Amniotic epithelial cell (primary cell): ENCODE measurements at regions not wholly inside any gene's neighbourhood (a gene's known extent, or its start where the extent isn't known, plus 50 kb on each side); places are given as distances from the start of the nearest gene placed in this dataset.

Experiments used
- DNase-seq: peaks from one replicate; pipeline ENCODE4 v3.0.0-alpha.2; 2010; ENCODE audit warnings: low read depth

GRCh38 chr7:53983480-53983879, 558.7 kb upstream of the VSTM2A start:
- DNase-seq: no peak

- DNase-seq: no peak
Measured at GRCh38 chr7:53984776-53985175, 557.4 kb upstream of the VSTM2A start.

GRCh38 chr7:53988376-53988775, 553.8 kb upstream of the VSTM2A start:
- no peak for DNase-seq

GRCh38 chr7:53993224-53993623, 549.0 kb upstream of the VSTM2A start:
- DNase-seq: no peak

GRCh38 chr7:53996876-53997275, 545.3 kb upstream of the VSTM2A start:
- DNase-seq: no peak

GRCh38 chr7:54014765-54015164, 527.4 kb upstream of the VSTM2A start:
- no peak for DNase-seq

- DNase-seq: no peak
Measured at GRCh38 chr7:54015251-54015650, 526.9 kb upstream of the VSTM2A start.

GRCh38 chr7:54037873-54038272, 504.3 kb upstream of the VSTM2A start:
- DNase-seq: no peak

- DNase-seq: no peak
Measured at GRCh38 chr7:54060643-54061042, 481.5 kb upstream of the VSTM2A start.

GRCh38 chr7:54066643-54067042, 475.5 kb upstream of the VSTM2A start:
- no peak for DNase-seq

GRCh38 chr7:54069843-54070242, 472.3 kb upstream of the VSTM2A start:
- no peak for DNase-seq

- DNase-seq: no peak
Measured at GRCh38 chr7:54072710-54073109, 469.5 kb upstream of the VSTM2A start.

- DNase-seq: no peak
Measured at GRCh38 chr7:54076616-54077015, 465.6 kb upstream of the VSTM2A start.

GRCh38 chr7:54080525-54080924, 461.6 kb upstream of the VSTM2A start:
- no peak for DNase-seq

GRCh38 chr7:54080971-54081370, 461.2 kb upstream of the VSTM2A start:
- no peak for DNase-seq

- no peak for DNase-seq
Measured at GRCh38 chr7:54084340-54084739, 457.8 kb upstream of the VSTM2A start.

GRCh38 chr7:54090652-54091213, 451.4 kb upstream of the VSTM2A start:
- no peak for DNase-seq

- no peak for DNase-seq
Measured at GRCh38 chr7:54091322-54091721, 450.9 kb upstream of the VSTM2A start.

GRCh38 chr7:54097886-54098285, 444.3 kb upstream of the VSTM2A start:
- DNase-seq: no peak

- DNase-seq: no peak
Measured at GRCh38 chr7:54109501-54109900, 432.7 kb upstream of the VSTM2A start.

GRCh38 chr7:54111814-54112511, 430.2 kb upstream of the VSTM2A start:
- no peak for DNase-seq

GRCh38 chr7:54112567-54112966, 429.6 kb upstream of the VSTM2A start:
- no peak for DNase-seq

- no peak for DNase-seq
Measured at GRCh38 chr7:54115028-54115763, 427.0 kb upstream of the VSTM2A start.
